ENCODE measurements at regions not wholly inside any gene's neighbourhood (a gene's known extent, or its start where the extent isn't known, plus 50 kb on each side); places are given as distances from the start of the nearest gene placed in this dataset.

GRCh38 chr12:111034886-111035577, 114.7 kb upstream of the MYL2 start:
- ATAC-seq = peak; percentile 34; the same call in 2 of the 3 replicates
- TF ChIP-seq GLIS3 (CRISPR knock-in tag; IDR thresholded peaks at IDR 0.05) (no peak), ZNF70 (CRISPR knock-in tag; IDR thresholded peaks at IDR 0.05) (no peak), ARNTL (CRISPR knock-in tag; IDR thresholded peaks at IDR 0.05; ENCODE audit: borderline replicate concordance, low read depth) (no peak), ZNF565 (CRISPR knock-in tag; conservative IDR thresholded peaks at IDR 0.05; ENCODE audit: low read depth) (no peak), ESRRG (CRISPR knock-in tag; IDR thresholded peaks at IDR 0.05) (no peak), CSDC2 (CRISPR knock-in tag; IDR thresholded peaks at IDR 0.05) (no peak), TOX (CRISPR knock-in tag; IDR thresholded peaks at IDR 0.05; ENCODE audit: borderline replicate concordance) (no peak), CREB5 (CRISPR knock-in tag; IDR thresholded peaks at IDR 0.05; ENCODE audit: low read depth) (no peak), TCF4 (CRISPR knock-in tag; IDR thresholded peaks at IDR 0.05; ENCODE audit: borderline replicate concordance) (no peak), BACH2 (CRISPR knock-in tag; IDR thresholded peaks at IDR 0.05; ENCODE audit: borderline replicate concordance) (no peak), ZC3H10 (CRISPR knock-in tag; IDR thresholded peaks at IDR 0.05) (no peak), RARB (CRISPR knock-in tag; IDR thresholded peaks at IDR 0.05) (no peak), ZNF8 (CRISPR knock-in tag; IDR thresholded peaks at IDR 0.05) (no peak), ZFP30 (CRISPR knock-in tag; IDR thresholded peaks at IDR 0.05) (no peak)

- TF ChIP-seq TCF4 (CRISPR knock-in tag; IDR thresholded peaks at IDR 0.05; ENCODE audit: borderline replicate concordance) (no peak), CSDC2 (CRISPR knock-in tag; IDR thresholded peaks at IDR 0.05) (no peak), CREB5 (CRISPR knock-in tag; IDR thresholded peaks at IDR 0.05; ENCODE audit: low read depth) (no peak), ARNTL (CRISPR knock-in tag; IDR thresholded peaks at IDR 0.05; ENCODE audit: borderline replicate concordance, low read depth) (no peak), GLIS3 (CRISPR knock-in tag; IDR thresholded peaks at IDR 0.05) (no peak), PPARA (CRISPR knock-in tag; IDR thresholded peaks at IDR 0.05; ENCODE audit: borderline replicate concordance) (no peak), RARB (CRISPR knock-in tag; IDR thresholded peaks at IDR 0.05) (no peak), ESRRG (CRISPR knock-in tag; IDR thresholded peaks at IDR 0.05) (no peak), ZC3H10 (CRISPR knock-in tag; IDR thresholded peaks at IDR 0.05) (no peak), ZNF565 (CRISPR knock-in tag; conservative IDR thresholded peaks at IDR 0.05; ENCODE audit: low read depth) (no peak), BACH2 (CRISPR knock-in tag; IDR thresholded peaks at IDR 0.05; ENCODE audit: borderline replicate concordance) (no peak), TOX (CRISPR knock-in tag; IDR thresholded peaks at IDR 0.05; ENCODE audit: borderline replicate concordance) (no peak), SNAI2 (CRISPR knock-in tag; IDR thresholded peaks at IDR 0.05) (no peak), PATZ1 (CRISPR knock-in tag; IDR thresholded peaks at IDR 0.05; ENCODE audit: borderline replicate concordance) (no peak), ZNF70 (CRISPR knock-in tag; IDR thresholded peaks at IDR 0.05) (no peak)
- TF ChIP-seq, protein P1, sequence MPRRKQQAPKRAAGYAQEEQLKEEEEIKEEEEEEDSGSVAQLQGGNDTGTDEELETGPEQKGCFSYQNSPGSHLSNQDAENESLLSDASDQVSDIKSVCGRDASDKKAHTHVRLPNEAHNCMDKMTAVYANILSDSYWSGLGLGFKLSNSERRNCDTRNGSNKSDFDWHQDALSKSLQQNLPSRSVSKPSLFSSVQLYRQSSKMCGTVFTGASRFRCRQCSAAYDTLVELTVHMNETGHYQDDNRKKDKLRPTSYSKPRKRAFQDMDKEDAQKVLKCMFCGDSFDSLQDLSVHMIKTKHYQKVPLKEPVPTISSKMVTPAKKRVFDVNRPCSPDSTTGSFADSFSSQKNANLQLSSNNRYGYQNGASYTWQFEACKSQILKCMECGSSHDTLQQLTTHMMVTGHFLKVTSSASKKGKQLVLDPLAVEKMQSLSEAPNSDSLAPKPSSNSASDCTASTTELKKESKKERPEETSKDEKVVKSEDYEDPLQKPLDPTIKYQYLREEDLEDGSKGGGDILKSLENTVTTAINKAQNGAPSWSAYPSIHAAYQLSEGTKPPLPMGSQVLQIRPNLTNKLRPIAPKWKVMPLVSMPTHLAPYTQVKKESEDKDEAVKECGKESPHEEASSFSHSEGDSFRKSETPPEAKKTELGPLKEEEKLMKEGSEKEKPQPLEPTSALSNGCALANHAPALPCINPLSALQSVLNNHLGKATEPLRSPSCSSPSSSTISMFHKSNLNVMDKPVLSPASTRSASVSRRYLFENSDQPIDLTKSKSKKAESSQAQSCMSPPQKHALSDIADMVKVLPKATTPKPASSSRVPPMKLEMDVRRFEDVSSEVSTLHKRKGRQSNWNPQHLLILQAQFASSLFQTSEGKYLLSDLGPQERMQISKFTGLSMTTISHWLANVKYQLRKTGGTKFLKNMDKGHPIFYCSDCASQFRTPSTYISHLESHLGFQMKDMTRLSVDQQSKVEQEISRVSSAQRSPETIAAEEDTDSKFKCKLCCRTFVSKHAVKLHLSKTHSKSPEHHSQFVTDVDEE (CRISPR knock-in tag; IDR thresholded peaks at IDR 0.05) = no peak
- TF ChIP-seq, protein P2, sequence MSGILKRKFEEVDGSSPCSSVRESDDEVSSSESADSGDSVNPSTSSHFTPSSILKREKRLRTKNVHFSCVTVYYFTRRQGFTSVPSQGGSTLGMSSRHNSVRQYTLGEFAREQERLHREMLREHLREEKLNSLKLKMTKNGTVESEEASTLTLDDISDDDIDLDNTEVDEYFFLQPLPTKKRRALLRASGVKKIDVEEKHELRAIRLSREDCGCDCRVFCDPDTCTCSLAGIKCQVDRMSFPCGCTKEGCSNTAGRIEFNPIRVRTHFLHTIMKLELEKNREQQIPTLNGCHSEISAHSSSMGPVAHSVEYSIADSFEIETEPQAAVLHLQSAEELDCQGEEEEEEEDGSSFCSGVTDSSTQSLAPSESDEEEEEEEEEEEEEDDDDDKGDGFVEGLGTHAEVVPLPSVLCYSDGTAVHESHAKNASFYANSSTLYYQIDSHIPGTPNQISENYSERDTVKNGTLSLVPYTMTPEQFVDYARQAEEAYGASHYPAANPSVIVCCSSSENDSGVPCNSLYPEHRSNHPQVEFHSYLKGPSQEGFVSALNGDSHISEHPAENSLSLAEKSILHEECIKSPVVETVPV (CRISPR knock-in tag; IDR thresholded peaks at IDR 0.05) = no peak
- peak; percentile 22; the same call in 1 of the 3 replicates for ATAC-seq
Observed at GRCh38 chr12:111034083-111034885, 113.9 kb upstream of the MYL2 start, which contains the start of gene CUX2. CUX2 (plus strand) TSS chr12:111034165.
